ENCODE measurements at regions not wholly inside any gene's neighbourhood (a gene's known extent, or its start where the extent isn't known, plus 50 kb on each side); places are given as distances from the start of the nearest gene placed in this dataset.

GRCh38 chr6:71035871-71036270, 79.0 kb upstream of the B3GAT2 start:
- TF ChIP-seq CTCF (IDR thresholded peaks at IDR 0.05 in 4 of 5, conservative IDR thresholded peaks at IDR 0.05 in 1 of 5), result no peak
- TF ChIP-seq POLR2A (IDR thresholded peaks at IDR 0.05), result no peak
